ENCODE measurements at regions not wholly inside any gene's neighbourhood (a gene's known extent, or its start where the extent isn't known, plus 50 kb on each side); places are given as distances from the start of the nearest gene placed in this dataset.

- TF ChIP-seq, protein P1, sequence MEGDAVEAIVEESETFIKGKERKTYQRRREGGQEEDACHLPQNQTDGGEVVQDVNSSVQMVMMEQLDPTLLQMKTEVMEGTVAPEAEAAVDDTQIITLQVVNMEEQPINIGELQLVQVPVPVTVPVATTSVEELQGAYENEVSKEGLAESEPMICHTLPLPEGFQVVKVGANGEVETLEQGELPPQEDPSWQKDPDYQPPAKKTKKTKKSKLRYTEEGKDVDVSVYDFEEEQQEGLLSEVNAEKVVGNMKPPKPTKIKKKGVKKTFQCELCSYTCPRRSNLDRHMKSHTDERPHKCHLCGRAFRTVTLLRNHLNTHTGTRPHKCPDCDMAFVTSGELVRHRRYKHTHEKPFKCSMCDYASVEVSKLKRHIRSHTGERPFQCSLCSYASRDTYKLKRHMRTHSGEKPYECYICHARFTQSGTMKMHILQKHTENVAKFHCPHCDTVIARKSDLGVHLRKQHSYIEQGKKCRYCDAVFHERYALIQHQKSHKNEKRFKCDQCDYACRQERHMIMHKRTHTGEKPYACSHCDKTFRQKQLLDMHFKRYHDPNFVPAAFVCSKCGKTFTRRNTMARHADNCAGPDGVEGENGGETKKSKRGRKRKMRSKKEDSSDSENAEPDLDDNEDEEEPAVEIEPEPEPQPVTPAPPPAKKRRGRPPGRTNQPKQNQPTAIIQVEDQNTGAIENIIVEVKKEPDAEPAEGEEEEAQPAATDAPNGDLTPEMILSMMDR (IDR thresholded peaks at IDR 0.05) = no peak
- TF ChIP-seq POLR2A (IDR thresholded peaks at IDR 0.05) = no peak
These were observed 210.1 kb downstream of the CD47 start for GRCh38 chr3:107880702-107881101.

All from Peyer's patch (tissue), 4 donors.